Esophagus muscularis mucosa (tissue), 4 donors: ENCODE measurements at regions not wholly inside any gene's neighbourhood (a gene's known extent, or its start where the extent isn't known, plus 50 kb on each side); places are given as distances from the start of the nearest gene placed in this dataset.

ENCODE experiments used
- DNase-seq: peaks from one replicate; pipeline ENCODE4 v3.0.0-alpha.2; 2017; ENCODE audit errors: extremely low spot score
- H3K27ac ChIP-seq, 4 donors: fragments of 200-600 bp; sonication (generic); replicated peaks in 1 of 4; 1 replicate in 3 of 4; 2 replicates in 1 of 4; pipeline ENCODE4 v1.5.1; 2016 to 2019; ENCODE audit warnings: mild to moderate bottlenecking in 1 of 4
- H3K27me3 ChIP-seq, 4 donors: fragments of 200-600 bp; sonication (generic); one replicate each; pipeline versions ENCODE4 v1.5.1 to v1.6.0; 2016 to 2019
- H3K36me3 ChIP-seq, 4 donors: fragments of 200-600 bp; sonication (generic); one replicate each; pipeline ENCODE4 v1.5.1; 2016 to 2019
- H3K4me1 ChIP-seq, 4 donors: fragments of 200-600 bp; sonication (generic); one replicate each; pipeline ENCODE4 v1.5.1; 2016 to 2019
- H3K4me3 ChIP-seq, 4 donors: fragments of 200-600 bp; sonication (generic); 1 replicate in 2 of 4; 2 replicates in 2 of 4; pipeline ENCODE4 v1.5.1; 2016 to 2019; ENCODE audit warnings: mild to moderate bottlenecking in 4 of 4, moderate library complexity in 1 of 4
- H3K9me3 ChIP-seq, 4 donors: fragments of 200-600 bp; sonication (generic); 1 replicate in 3 of 4; 2 replicates in 1 of 4; pipeline ENCODE4 v1.5.1; 2016 to 2019
- CTCF ChIP-seq, 3 experiments: fragments of 200-600 bp in 2 of 3; fragments of 450-650 bp in 1 of 3; sonication (generic) in 2 of 3; IDR thresholded peaks; one replicate each; pipeline ENCODE4 v1.5.1; 2017 to 2019; ENCODE audit warnings: antibody characterized with exemption in 3 of 3, mild to moderate bottlenecking in 2 of 3, moderate library complexity in 1 of 3
- EP300 ChIP-seq: sonication (generic); formaldehyde crosslinking; IDR thresholded peaks from one replicate; pipeline ENCODE4 v1.6.1; 2017; ENCODE audit warnings: antibody characterized with exemption
- POLR2A ChIP-seq: fragments of 450-650 bp; IDR thresholded peaks from one replicate; pipeline ENCODE4 v1.6.1; 2017; ENCODE audit warnings: antibody characterized with exemption, moderate library complexity, mild to moderate bottlenecking, low read depth
- POLR2AphosphoS5 ChIP-seq, 2 donors: sonication (generic); formaldehyde crosslinking; IDR thresholded peaks; one replicate each; pipeline ENCODE4 v1.6.1; 2017; ENCODE audit warnings: antibody characterized with exemption in 2 of 2
- WGBS: methylation state at CpG from one replicate; pipeline ENCODE4 v1.1.5; 2018; 5-methylcytosine and 5-hydroxymethylcytosine counted together
- intact Hi-C: fragments of 100-400 bp; cut with DNase I; formaldehyde crosslinking; loops from one replicate; pipeline ENCODE4 v1.15.1; 2023

- intact Hi-C loops, result no loop called here
- WGBS, result 47% methylated on average over 2 of the region's 2 CpGs
- H3K27ac ChIP-seq, result no peak overlapping the region
- DNase-seq, result no peak
- TF ChIP-seq POLR2A (no peak), EP300 (no peak), CTCF (IDR thresholded peaks at IDR 0.05) (no peak), POLR2AphosphoS5 (IDR thresholded peaks at IDR 0.05) (no peak)
- no peaks in the 10 kb centered on the region for H3K36me3 ChIP-seq
- no peak overlapping the region for H3K4me3 ChIP-seq
- H3K9me3 ChIP-seq, result no peaks in the 10 kb centered on the region
- H3K4me1 ChIP-seq, result no peaks in the 10 kb centered on the region
- no peaks in the 10 kb centered on the region for H3K27me3 ChIP-seq
Observed at GRCh38 chr10:111455776-111456426, 379.1 kb downstream of the ADRA2A start.

GRCh38 chr10:111458256-111458655, 381.4 kb downstream of the ADRA2A start:
- no peak overlapping the region for H3K4me3 ChIP-seq
- H3K9me3 ChIP-seq, result peaks cover 0 to 5% (median 0%) of the 10 kb centered on the region in 4 donors
- no peak overlapping the region for H3K27ac ChIP-seq
- intact Hi-C loops, result no loop called here
- H3K27me3 ChIP-seq, result peaks cover 0 to 4% (median 0%) of the 10 kb centered on the region in 4 donors
- TF ChIP-seq CTCF (IDR thresholded peaks at IDR 0.05) (no peak), EP300 (no peak), POLR2A (no peak), POLR2AphosphoS5 (IDR thresholded peaks at IDR 0.05) (no peak)
- H3K36me3 ChIP-seq, result no peaks in the 10 kb centered on the region
- no peaks in the 10 kb centered on the region for H3K4me1 ChIP-seq
- DNase-seq, result no peak
- WGBS, result 56% methylated on average over 1 of the region's 1 CpG

GRCh38 chr10:111459967-111460366, 383.1 kb downstream of the ADRA2A start:
- 77% methylated on average over 2 of the region's 2 CpGs for WGBS
- Histone ChIP-seq H3K4me1 (no peaks in the 10 kb centered on the region), H3K9me3 (peaks cover 0 to 5% (median 0%) of the 10 kb centered on the region in 4 donors), H3K27me3 (peaks cover 0 to 4% (median 0%) of the 10 kb centered on the region in 4 donors), H3K36me3 (no peaks in the 10 kb centered on the region), H3K4me3 (no peak overlapping the region), H3K27ac (no peak overlapping the region)
- no peak for TF ChIP-seq EP300
- no peak for TF ChIP-seq POLR2A
- TF ChIP-seq CTCF (IDR thresholded peaks at IDR 0.05), result no peak
- TF ChIP-seq POLR2AphosphoS5 (IDR thresholded peaks at IDR 0.05), result no peak
- intact Hi-C loops, result no loop called here
- DNase-seq, result no peak

GRCh38 chr10:111472445-111472844, 395.6 kb downstream of the ADRA2A start:
- H3K27ac ChIP-seq, result no peak overlapping the region
- no peaks in the 10 kb centered on the region for H3K4me1 ChIP-seq
- intact Hi-C loops, result no loop called here
- peaks cover 0 to 5% (median 0%) of the 10 kb centered on the region in 4 donors for H3K27me3 ChIP-seq
- H3K9me3 ChIP-seq, result no peaks in the 10 kb centered on the region
- no peak overlapping the region for H3K4me3 ChIP-seq
- TF ChIP-seq POLR2AphosphoS5 (IDR thresholded peaks at IDR 0.05) (no peak), CTCF (IDR thresholded peaks at IDR 0.05) (no peak), EP300 (no peak)
- 85% methylated on average over 7 of the region's 7 CpGs for WGBS
- H3K36me3 ChIP-seq, result no peaks in the 10 kb centered on the region
- DNase-seq, result no peak

- 74% methylated on average over 2 of the region's 3 CpGs for WGBS
- no peaks in the 10 kb centered on the region for H3K36me3 ChIP-seq
Observed at GRCh38 chr10:111473361-111473760, 396.5 kb downstream of the ADRA2A start.

More at GRCh38 chr10:111473361-111473760, 396.5 kb downstream of the ADRA2A start:
- Histone ChIP-seq H3K4me1 (no peaks in the 10 kb centered on the region), H3K27me3 (no peaks in the 10 kb centered on the region), H3K27ac (no peak overlapping the region), H3K9me3 (no peaks in the 10 kb centered on the region), H3K4me3 (no peak overlapping the region)
- DNase-seq, result peak; percentile 89
- intact Hi-C loops, result no loop called here
- TF ChIP-seq EP300 (no peak), POLR2AphosphoS5 (IDR thresholded peaks at IDR 0.05) (no peak), CTCF (IDR thresholded peaks at IDR 0.05) (no peak), POLR2A (no peak)
